ENCODE measurements at regions not wholly inside any gene's neighbourhood (a gene's known extent, or its start where the extent isn't known, plus 50 kb on each side); places are given as distances from the start of the nearest gene placed in this dataset.
"Not testable (repeated sequence)": the region's sequence is repeated elsewhere in the genome, so short reads cannot be mapped to it uniquely, and the experiment has no call there.

GRCh38 chr17:70947215-70947614 is 777.9 kb downstream of the KCNJ2 start:
- no peak for DNase-seq
- intact Hi-C loops (cut with DNase I; ENCODE audit: low total_unique reads): no loop called here
- 82 to 94% (median 89%) methylated on average over 2 of the region's 2 CpGs for WGBS, 5 donors
- H3K4me1 ChIP-seq: no peaks in the 10 kb centered on the region
- no peaks in the 10 kb centered on the region for H3K27me3 ChIP-seq
- TF ChIP-seq, protein P1, sequence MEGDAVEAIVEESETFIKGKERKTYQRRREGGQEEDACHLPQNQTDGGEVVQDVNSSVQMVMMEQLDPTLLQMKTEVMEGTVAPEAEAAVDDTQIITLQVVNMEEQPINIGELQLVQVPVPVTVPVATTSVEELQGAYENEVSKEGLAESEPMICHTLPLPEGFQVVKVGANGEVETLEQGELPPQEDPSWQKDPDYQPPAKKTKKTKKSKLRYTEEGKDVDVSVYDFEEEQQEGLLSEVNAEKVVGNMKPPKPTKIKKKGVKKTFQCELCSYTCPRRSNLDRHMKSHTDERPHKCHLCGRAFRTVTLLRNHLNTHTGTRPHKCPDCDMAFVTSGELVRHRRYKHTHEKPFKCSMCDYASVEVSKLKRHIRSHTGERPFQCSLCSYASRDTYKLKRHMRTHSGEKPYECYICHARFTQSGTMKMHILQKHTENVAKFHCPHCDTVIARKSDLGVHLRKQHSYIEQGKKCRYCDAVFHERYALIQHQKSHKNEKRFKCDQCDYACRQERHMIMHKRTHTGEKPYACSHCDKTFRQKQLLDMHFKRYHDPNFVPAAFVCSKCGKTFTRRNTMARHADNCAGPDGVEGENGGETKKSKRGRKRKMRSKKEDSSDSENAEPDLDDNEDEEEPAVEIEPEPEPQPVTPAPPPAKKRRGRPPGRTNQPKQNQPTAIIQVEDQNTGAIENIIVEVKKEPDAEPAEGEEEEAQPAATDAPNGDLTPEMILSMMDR (IDR thresholded peaks at IDR 0.05): no peak
- no peak for TF ChIP-seq EP300 (IDR thresholded peaks at IDR 0.05)
- TF ChIP-seq POLR2AphosphoS5 (IDR thresholded peaks at IDR 0.05): no peak
- no peak for TF ChIP-seq POLR2A (IDR thresholded peaks at IDR 0.05)
- no peak overlapping the region for H3K4me3 ChIP-seq
- no peaks in the 10 kb centered on the region for H3K9me3 ChIP-seq
- H3K36me3 ChIP-seq: no peaks in the 10 kb centered on the region
- no peak overlapping the region for H3K27ac ChIP-seq

GRCh38 chr17:70947636-70948565 is 778.6 kb downstream of the KCNJ2 start:
- 89 to 94% (median 92%) methylated on average over 16 to 17 of the region's 17 CpGs for WGBS, 5 donors
- TF ChIP-seq POLR2AphosphoS5 (IDR thresholded peaks at IDR 0.05): no peak
- TF ChIP-seq, protein P1 (IDR thresholded peaks at IDR 0.05): no peak
- TF ChIP-seq POLR2A (IDR thresholded peaks at IDR 0.05): no peak
- no peak for TF ChIP-seq EP300 (IDR thresholded peaks at IDR 0.05)

DNA sequence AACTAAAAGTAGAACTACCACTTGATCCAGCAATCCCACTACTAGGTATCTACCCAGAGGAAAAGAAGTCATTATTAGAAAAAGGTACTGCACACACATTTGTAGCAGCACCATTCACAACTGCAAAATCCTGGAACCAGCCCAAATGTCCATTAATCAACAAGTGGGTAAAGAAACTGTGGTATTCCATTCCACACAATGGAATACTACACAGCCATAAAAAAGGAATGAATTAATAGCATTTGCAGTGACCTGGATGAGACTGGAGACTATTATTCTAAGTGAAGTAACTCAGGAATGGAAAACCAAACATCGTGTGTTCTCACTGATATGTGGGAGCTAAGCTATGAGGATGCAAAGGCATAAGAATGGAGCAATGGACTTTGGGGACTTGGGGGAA is 783.8 kb downstream of the KCNJ2 start:
- not testable (repeated sequence) for H3K36me3 ChIP-seq

More at GRCh38 chr17:70947636-70948565, 778.6 kb downstream of the KCNJ2 start:
- Histone ChIP-seq H3K4me1 (no peaks in the 10 kb centered on the region), H3K9me3 (peaks cover 0 to 1% (median 0%) of the 10 kb centered on the region in 4 donors), H3K36me3 (no peaks in the 10 kb centered on the region), H3K4me3 (no peak overlapping the region), H3K27me3 (no peaks in the 10 kb centered on the region), H3K27ac (no peak overlapping the region)
- DNase-seq: no peak
- intact Hi-C loops (cut with DNase I; ENCODE audit: low total_unique reads): no loop called here

GRCh38 chr17:70955441-70955840 is 786.1 kb downstream of the KCNJ2 start:
- intact Hi-C loops (cut with DNase I; ENCODE audit: low total_unique reads): no loop called here

More for the DNA sequence above, 783.8 kb downstream of the KCNJ2 start:
- H3K4me3 ChIP-seq; H3K4me1 ChIP-seq; H3K27ac ChIP-seq; intact Hi-C loops (cut with DNase I; ENCODE audit: low total_unique reads); H3K27me3 ChIP-seq; H3K9me3 ChIP-seq; DNase-seq: not testable (repeated sequence)
- 80 to 95% (median 91%) methylated on average over 1 of the region's 1 CpG for WGBS, 5 donors

More at GRCh38 chr17:70955441-70955840, 786.1 kb downstream of the KCNJ2 start:
- TF ChIP-seq EP300 (IDR thresholded peaks at IDR 0.05) (no peak), POLR2AphosphoS5 (IDR thresholded peaks at IDR 0.05) (no peak), POLR2A (IDR thresholded peaks at IDR 0.05) (no peak)
- TF ChIP-seq, protein P1 (IDR thresholded peaks at IDR 0.05): no peak
- H3K27me3 ChIP-seq: no peaks in the 10 kb centered on the region
- H3K9me3 ChIP-seq: peaks cover 0 to 7% (median 0%) of the 10 kb centered on the region in 4 donors
- no peak overlapping the region for H3K27ac ChIP-seq
- no peaks in the 10 kb centered on the region for H3K4me1 ChIP-seq
- H3K4me3 ChIP-seq: no peak overlapping the region
- no peak for DNase-seq
- H3K36me3 ChIP-seq: no peaks in the 10 kb centered on the region
- 78 to 83% (median 81%) methylated on average over 7 of the region's 7 CpGs for WGBS, 5 donors

Measured in stomach (tissue), 8 donors.